Activated CD4-positive, alpha-beta T cell treated with anti-CD3 and anti-CD28 coated beads for 4 hours (primary cell): ENCODE measurements at regions not wholly inside any gene's neighbourhood (a gene's known extent, or its start where the extent isn't known, plus 50 kb on each side); places are given as distances from the start of the nearest gene placed in this dataset.

Source experiments
- DNase-seq, 2 donors: peaks; one replicate each; pipeline ENCODE4 v3.0.0-alpha.2; 2020

DNA sequence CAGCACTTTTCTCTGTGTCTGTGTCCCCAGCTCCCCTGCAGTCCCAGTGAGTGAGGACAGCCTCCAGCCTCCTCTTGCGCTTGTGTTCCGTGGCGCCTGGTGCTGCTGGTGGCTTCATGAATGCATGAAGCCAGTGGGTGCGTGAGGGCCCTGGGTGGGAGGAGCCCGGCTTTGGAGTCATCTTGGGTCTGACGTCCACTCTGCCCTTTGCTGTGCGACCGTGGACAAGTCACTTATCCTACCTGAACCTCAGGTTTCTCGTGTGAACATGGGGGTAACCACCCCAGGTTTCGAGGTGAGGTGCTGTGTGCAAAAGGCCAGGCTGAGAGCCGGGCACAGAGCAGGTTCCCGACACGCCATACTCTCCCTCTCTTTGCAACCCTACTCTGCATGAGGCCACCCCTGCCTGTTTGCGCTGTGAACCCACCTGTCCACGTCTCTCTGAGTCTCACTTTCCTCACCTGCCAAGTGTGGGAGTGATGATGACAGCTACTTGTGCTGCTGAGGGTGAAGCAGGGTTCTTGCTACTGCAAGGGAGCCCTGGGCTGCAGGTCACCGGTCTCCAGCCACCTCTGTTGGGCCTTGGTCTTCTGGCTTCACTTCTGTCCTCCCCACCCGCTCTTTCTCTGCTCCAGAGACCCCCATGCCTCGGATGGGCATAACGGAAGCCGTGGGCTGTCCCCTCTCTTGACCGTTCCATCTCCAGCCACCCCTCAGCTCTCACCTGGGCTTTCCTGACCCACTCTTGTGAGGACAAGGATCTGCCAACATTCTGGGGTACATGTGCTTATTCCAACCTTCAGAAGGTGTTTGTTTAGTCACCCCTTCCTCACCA, 537.6 kb downstream of the TBC1D22A start:
- no peak for DNase-seq

GRCh38 chr22:47299211-47299862, 536.9 kb downstream of the TBC1D22A start:
- DNase-seq, result no peak

DNA sequence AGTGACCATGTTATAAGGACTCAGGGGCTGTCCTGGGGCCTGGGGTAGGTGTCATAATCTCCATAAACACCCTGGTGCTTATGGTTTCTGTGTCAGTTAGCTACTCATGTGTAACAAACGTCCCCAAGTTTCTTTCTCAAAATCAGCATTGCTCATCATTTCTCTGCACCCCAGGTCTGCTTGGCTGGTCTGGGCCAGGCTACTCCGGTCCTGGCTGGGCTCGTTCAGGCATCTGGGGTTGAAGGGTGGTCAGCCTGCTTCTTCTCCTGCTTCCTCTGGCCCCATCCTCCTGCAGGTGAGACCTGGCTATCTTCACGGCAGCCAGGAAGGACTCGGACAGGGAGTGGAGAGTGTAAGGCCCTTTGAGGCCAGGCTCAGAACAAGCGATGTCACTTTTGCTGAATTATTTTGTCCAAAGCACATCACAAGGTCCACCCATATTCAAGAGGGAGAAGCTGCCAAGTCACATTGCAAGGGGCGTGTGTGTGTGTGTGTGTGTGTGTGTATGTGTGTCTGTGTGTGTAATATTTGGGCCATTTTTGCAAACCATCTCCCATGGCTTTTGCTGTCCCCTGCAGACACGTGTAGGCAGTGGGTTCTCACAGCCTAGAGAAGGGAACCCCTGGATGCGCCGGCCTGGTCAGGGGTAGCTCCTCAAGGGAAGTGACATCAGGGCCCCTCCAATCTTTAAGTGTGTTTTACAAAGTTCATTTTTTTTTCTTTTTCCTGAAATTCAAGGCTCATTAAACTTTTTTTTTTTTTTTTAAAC, 535.8 kb downstream of the TBC1D22A start:
- DNase-seq, result no peak

DNA sequence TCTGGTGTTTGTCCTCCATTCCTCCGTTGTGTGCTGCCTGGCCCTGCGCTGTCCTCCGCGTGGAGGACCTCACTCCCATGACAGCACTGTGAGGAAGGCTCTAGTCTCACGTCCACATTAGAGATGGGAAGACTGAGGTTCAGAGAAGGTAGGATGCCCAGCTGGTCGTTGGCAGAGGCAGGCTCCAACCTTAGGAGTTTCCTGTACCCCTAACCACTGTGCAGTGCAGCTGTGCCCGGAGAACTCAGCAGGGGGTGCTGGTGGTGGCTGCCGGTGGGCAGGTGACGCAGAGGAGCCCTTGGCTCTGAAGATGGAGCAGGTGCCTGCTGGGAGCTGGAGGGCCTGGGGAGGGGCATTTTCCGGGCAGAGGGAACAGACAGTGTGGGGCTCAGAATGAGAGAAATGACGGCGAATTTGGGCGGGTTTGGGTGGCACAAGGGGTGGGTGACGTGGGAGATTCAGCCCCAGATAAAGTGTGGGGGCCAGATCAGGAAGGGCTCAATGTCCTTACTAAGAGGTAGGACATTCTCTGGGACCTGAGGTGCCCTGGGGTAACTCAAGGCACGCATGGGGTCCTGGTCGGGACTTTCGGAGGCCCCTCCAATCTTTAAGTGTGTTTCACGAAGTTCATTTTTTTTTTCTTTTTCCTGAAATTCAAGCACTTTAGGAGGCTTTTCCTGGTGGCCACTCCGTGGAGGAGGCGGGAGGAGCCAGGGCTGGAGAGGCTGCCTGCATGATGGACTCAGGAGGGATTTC, 535.0 kb downstream of the TBC1D22A start:
- no peak for DNase-seq

- no peak for DNase-seq
These were observed 534.2 kb downstream of the TBC1D22A start for GRCh38 chr22:47296405-47297260.

GRCh38 chr22:47295982-47296381, 533.5 kb downstream of the TBC1D22A start:
- DNase-seq, result no peak

- no peak for DNase-seq
These were observed 532.9 kb downstream of the TBC1D22A start for GRCh38 chr22:47295226-47295901.

DNA sequence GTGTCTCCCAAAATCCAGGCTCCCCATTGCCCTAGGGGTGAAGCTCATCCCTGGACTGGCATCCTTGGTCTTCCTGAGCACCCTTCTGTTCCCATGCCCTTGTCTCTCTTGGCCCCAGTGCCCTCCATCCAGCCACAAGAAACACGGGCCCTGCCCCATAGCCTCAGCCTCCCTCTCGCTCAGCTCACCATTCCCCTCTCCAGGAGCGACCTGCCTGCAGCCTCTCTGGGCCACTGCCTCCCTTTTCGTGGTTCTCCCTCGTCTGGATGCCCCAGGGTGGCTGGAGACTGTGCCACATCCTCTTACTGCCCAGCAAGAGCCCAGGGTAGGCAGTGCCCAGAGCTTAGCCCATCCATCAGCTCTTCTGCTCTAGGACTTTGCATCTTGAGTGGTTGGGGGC, 532.1 kb downstream of the TBC1D22A start:
- no peak for DNase-seq

DNA sequence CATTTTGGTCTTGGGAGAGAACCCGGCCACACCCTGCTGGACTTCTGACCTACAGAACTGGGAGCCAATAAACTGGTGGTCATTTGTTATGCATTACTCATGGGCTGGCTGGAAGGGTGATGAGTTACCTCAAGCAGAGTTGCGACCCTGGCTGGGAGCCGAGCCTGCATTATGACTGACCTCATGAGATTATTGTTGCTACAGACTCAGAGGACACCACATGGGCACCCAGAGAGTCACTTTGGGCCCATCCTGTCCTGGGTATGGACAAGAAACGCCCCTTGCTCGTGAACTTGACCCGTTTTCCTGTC, 531.7 kb downstream of the TBC1D22A start:
- no peak for DNase-seq

- no peak for DNase-seq
These were observed 531.1 kb downstream of the TBC1D22A start for GRCh38 chr22:47293368-47294221.

DNA sequence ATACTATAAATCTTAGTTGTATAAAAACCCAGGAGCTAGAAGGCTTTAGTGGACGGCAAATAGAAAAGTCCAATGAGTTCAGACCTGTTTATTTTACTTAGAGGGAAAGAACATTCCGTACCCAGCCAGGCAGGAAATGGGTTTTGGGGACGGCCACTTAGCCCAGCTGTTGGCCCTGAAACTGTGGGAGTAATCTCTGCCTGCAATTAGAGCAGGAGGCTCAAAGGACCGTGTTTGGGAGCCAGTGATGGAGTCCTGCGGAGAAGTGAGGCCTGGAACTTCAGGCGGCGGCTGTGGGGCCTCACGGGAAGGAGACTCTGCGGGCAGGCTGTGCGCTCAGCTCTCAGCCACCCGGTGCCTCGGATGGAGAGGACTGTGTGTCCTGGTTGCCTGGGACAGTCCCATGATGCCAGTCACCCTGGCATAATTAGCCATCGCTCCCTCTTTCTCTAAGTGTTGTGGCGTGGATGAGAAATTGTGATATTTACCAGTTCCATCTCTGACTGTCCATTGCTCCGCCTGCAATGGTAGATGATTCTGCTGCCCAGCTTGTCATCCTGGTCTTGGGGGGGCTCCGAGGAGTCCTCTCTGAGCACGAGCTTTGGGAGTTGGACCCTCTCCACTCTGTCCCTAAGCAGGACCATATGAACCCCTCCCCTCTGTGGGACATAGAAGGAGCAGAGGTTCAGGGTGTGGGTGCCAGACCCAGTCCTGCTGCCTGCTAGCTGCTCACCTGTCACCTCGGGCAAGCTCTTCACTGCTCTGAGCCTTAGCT, 530.3 kb downstream of the TBC1D22A start:
- DNase-seq, result no peak

DNA sequence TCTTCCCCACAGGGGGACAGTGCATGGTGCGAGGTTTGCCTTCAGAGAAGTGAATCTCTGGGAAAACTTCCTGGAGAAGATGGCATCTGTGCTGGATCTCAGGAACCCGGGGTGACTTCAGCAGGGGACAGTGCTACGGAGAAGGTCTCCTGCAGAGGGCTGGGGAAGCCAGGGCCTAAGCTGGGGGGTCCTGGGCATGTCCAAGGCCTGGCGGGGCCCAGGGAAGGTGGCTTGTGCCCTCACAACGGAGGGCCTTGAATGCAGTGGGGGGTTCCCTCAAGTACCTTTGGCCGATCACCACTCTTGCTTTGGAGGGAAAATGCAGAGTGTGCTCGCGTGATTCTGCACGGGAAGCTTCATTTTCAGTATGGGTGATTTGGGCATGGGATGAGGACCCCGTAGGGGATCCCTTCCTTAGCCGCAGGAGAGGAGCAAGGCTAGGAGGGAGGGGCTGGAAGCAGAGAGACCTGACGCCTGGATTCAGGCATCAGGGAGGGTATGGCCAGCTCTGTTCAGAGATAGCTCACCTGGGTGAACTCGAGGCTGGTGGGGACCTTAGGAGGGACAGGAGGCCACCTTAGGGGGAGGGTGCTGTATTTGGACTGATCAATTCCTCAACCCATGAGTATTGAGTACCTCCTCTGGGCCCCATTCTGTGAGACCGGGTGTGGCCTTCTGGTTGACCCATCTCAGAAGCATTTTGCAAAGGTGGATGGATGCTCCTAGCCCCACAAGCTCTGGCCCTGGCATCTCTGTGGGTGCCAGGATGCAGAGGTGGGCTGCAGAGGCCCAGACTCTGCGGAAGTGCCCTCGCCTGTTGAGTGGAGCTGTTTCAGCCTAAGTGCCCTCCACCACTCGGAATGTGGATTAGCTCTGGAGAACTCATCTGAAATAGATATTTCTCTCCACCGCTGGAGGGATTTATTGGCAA, 529.4 kb downstream of the TBC1D22A start:
- DNase-seq, result no peak

GRCh38 chr22:47290706-47291430, 528.4 kb downstream of the TBC1D22A start:
- no peak for DNase-seq

- DNase-seq, result no peak
These were observed 527.0 kb downstream of the TBC1D22A start for GRCh38 chr22:47289336-47289985.

GRCh38 chr22:47288680-47289079, 526.2 kb downstream of the TBC1D22A start:
- DNase-seq, result no peak

DNA sequence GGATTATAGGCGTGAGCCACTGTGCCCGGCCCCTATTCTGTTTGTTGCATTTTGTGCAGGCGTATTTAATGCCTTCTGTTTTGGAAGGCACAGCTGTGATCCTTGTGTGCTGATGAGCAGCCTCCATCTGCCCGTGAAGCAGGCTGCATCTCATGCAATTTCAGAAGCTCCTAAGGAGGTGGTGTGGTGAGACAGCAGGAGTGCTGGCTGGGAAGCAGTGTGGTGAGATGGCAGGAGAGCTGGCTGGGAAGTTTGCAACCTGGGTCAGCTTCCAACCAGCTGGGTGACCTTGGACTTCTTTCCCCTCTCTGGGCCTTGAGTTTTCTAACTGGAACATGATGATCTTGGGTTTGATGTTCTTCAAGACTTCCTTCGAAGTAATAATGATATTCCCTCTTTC, 525.1 kb downstream of the TBC1D22A start:
- no peak for DNase-seq

DNA sequence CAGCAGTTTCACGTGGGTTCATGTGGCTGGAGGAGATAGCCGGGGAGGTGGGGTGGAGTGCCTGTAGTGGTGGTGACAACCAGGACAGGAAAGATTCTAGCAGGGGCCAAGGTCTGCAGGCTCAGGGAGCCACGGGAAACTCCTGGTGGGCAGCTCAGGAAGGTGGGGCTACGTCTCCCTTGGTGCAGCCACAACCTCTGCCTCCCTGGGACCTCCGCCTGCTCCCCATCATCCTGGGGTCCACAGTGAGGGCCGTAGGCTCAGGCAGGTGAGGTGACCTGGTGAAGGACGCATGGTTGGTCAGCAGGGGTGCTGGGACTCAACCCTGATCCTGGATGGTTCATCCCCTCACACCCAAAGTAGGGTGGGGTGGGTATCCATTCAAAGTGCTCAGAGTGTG, 524.1 kb downstream of the TBC1D22A start:
- no peak for DNase-seq
